Right lobe of liver (tissue), 6 donors: ENCODE measurements at regions not wholly inside any gene's neighbourhood (a gene's known extent, or its start where the extent isn't known, plus 50 kb on each side); places are given as distances from the start of the nearest gene placed in this dataset.

Source experiments
- ATAC-seq, 4 donors: fragments of 200-7000 bp; cut with Tn5 transposase; one replicate each; pipeline ENCODE4 v1.9.1; 2020; ENCODE audit warnings: mild to moderate bottlenecking in 4 of 4, moderate library complexity in 4 of 4
- DNase-seq, 3 donors: peaks; one replicate each; pipeline ENCODE4 v3.0.0-alpha.2; 2020
- H3K27ac ChIP-seq, 3 donors: fragments of 200-600 bp; one replicate each; pipeline ENCODE4 v1.8.0; 2022
- H3K27me3 ChIP-seq, 2 donors: fragments of 200-600 bp; one replicate each; pipeline ENCODE4 v1.8.0; 2022
- H3K36me3 ChIP-seq, 4 donors: fragments of 200-600 bp; sonication (generic) in 1 of 4; one replicate each; pipeline versions ENCODE4 v1.5.1 to v1.8.0; 2017 to 2022; ENCODE audit warnings: control low read depth in 1 of 4
- H3K4me1 ChIP-seq, 4 donors: fragments of 200-600 bp; sonication (generic) in 1 of 4; one replicate each; pipeline versions ENCODE4 v1.5.1 to v1.8.0; 2017 to 2022; ENCODE audit warnings: control low read depth in 1 of 4
- H3K4me3 ChIP-seq, 3 donors: fragments of 200-600 bp; one replicate each; pipeline ENCODE4 v1.8.0; 2022
- H3K9me3 ChIP-seq, 4 donors: fragments of 200-600 bp; sonication (generic) in 1 of 4; one replicate each; pipeline versions ENCODE4 v1.5.1 to v1.8.0; 2017 to 2022; ENCODE audit warnings: control low read depth in 1 of 4
- CTCF ChIP-seq, 4 donors: fragments of 200-600 bp in 3 of 4; fragments of 450-650 bp in 1 of 4; IDR thresholded peaks; one replicate each; pipeline versions ENCODE4 v1.5.1 to v1.8.0; 2016 to 2022; ENCODE audit warnings: antibody characterized with exemption in 4 of 4, mild to moderate bottlenecking in 2 of 4
- POLR2A ChIP-seq: fragments of 450-650 bp; IDR thresholded peaks from one replicate; pipeline ENCODE4 v1.6.1; 2017; ENCODE audit warnings: antibody characterized with exemption, mild to moderate bottlenecking
- WGBS: methylation state at CpG from one replicate; pipeline ENCODE4 v1.1.6; 2018; ENCODE audit warnings: low coverage, low lambda C conversion rate; ENCODE audit not compliant: insufficient coverage; ENCODE audit errors: missing lambda C conversion rate; 5-methylcytosine and 5-hydroxymethylcytosine counted together
- intact Hi-C, 2 donors: fragments of 100-400 bp; cut with DNase I; formaldehyde crosslinking; loops; one replicate each; pipeline versions ENCODE4 v1.11.2 to v1.14.1; 2022
- donor health status: DM: no; HTN: yes; CAD: no.
- donor health status: DM: no; HTN: no; CAD: no.
- donor health status: DM: no; HTN: no; CAD: no.
- donor health status: DM: no; HTN: yes; CAD: no.
- donor health status: DM: no; HTN: yes; CAD: no.

- no peaks in the 10 kb centered on the region for H3K27me3 ChIP-seq
- WGBS: 24% methylated on average over 12 of the region's 16 CpGs
- ATAC-seq: peak; percentile 74 to 90 (median 82)
- H3K4me1 ChIP-seq: peaks cover 0 to 29% (median 10%) of the 10 kb centered on the region in 4 donors
- no peaks in the 10 kb centered on the region for H3K9me3 ChIP-seq
- peak overlapping the region in 2 of 3 donors; percentile 17 to 31 for H3K4me3 ChIP-seq
- peak; percentile 70 for TF ChIP-seq POLR2A
- TF ChIP-seq CTCF (IDR thresholded peaks at IDR 0.05): no peak
- intact Hi-C loops: no loop called here
- H3K27ac ChIP-seq: peak overlapping the region; percentile 31 to 88 (median 75)
- H3K36me3 ChIP-seq: no peaks in the 10 kb centered on the region
- peak; percentile 67 to 86 (median 82) for DNase-seq
Measured at GRCh38 chr10:4661511-4662255, 164.3 kb upstream of the AKR1E2 start.

DNA sequence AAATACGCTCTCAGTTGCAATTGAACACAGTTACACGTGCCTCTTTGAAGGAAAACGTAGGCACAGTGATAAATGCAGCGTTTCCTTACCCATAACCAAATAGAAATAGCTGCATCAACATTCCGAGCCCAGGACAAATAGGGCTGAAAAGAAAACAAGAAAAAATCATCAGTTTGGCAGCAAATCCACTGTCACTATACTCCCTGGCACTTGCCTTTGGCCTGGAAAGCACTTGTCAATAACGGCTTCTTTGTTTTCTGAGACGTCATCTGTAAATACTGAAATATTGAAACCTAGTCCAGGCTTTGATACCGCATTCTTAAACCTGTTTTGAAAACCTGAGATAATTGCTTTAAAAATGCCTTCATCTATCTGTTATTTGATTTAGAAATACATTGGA, 167.2 kb upstream of the AKR1E2 start:
- Histone ChIP-seq H3K36me3 (no peaks in the 10 kb centered on the region), H3K27ac (peak overlapping the region in 1 of 3 donors; percentile 42), H3K9me3 (no peaks in the 10 kb centered on the region), H3K27me3 (no peaks in the 10 kb centered on the region), H3K4me3 (no peak overlapping the region), H3K4me1 (peaks cover 0 to 23% (median 10%) of the 10 kb centered on the region in 4 donors)
- intact Hi-C loops: no loop called here
- TF ChIP-seq POLR2A (no peak), CTCF (IDR thresholded peaks at IDR 0.05) (no peak)
- peak in 1 of 3 donors; percentile 61 for DNase-seq
- peak; percentile 48 to 66 (median 55) for ATAC-seq
- 21% methylated on average over 8 of the region's 8 CpGs for WGBS

GRCh38 chr10:4656576-4657194, 169.3 kb upstream of the AKR1E2 start:
- Histone ChIP-seq H3K4me3 (no peak overlapping the region), H3K27me3 (no peaks in the 10 kb centered on the region), H3K4me1 (peaks cover 0 to 20% (median 3%) of the 10 kb centered on the region in 4 donors), H3K36me3 (no peaks in the 10 kb centered on the region), H3K9me3 (no peaks in the 10 kb centered on the region), H3K27ac (no peak overlapping the region)
- intact Hi-C loops: no loop called here
- TF ChIP-seq POLR2A (no peak), CTCF (IDR thresholded peaks at IDR 0.05) (peak; percentile 87 to 94 (median 90))
- ATAC-seq: peak; percentile 57 to 67 (median 62)
- 16% methylated on average over 7 of the region's 7 CpGs for WGBS
- DNase-seq: peak in 2 of 3 donors; percentile 33 to 61

- no peak overlapping the region for H3K27ac ChIP-seq
- H3K4me3 ChIP-seq: no peak overlapping the region
- no peaks in the 10 kb centered on the region for H3K27me3 ChIP-seq
- WGBS: 66% methylated on average over 5 of the region's 5 CpGs
- DNase-seq (no peak), ATAC-seq (no peak)
- no peaks in the 10 kb centered on the region for H3K36me3 ChIP-seq
- TF ChIP-seq POLR2A: no peak
- no peak for TF ChIP-seq CTCF (IDR thresholded peaks at IDR 0.05)
- peaks cover 0 to 12% (median 3%) of the 10 kb centered on the region in 4 donors for H3K4me1 ChIP-seq
- intact Hi-C loops: no loop called here
- H3K9me3 ChIP-seq: no peaks in the 10 kb centered on the region
Measured at GRCh38 chr10:4655879-4656278, 170.1 kb upstream of the AKR1E2 start.
